HepG2 (cell line): ENCODE measurements at regions not wholly inside any gene's neighbourhood (a gene's known extent, or its start where the extent isn't known, plus 50 kb on each side); places are given as distances from the start of the nearest gene placed in this dataset.

ENCODE experiments used
- ATAC-seq: fragments of 200-7000 bp; cut with Tn5 transposase; 3 replicates; pipeline ENCODE4 v1.9.1; 2020; ENCODE audit warnings: mild to moderate bottlenecking, moderate library complexity
- BruUV-seq: library from RNA; stranded (reverse); fragments of 400-500 nt; replicated peaks from 2 replicates; lab custom pipeline; 2021; lab: Mats Ljungman, UMichigan
- CTCF ChIA-PET: fragments of 300-600 bp; formaldehyde crosslinking; extraction: SDS; loops from one replicate; lab custom pipeline; 2021; ENCODE audit warnings: low total read pairs, inconsistent platforms, low intra/inter-chr PET ratio; lab: Yijun Ruan, JAX
- POLR2A ChIA-PET: fragments of 350-600 bp; sonication (Branson Sonifier 250); formaldehyde crosslinking; loops from one replicate; lab custom pipeline; 2020; ENCODE audit warnings: antibody characterized with exemption, inconsistent platforms; lab: Yijun Ruan, JAX
- DNase-seq: peaks from one replicate; pipeline ENCODE4 v3.0.0-alpha.2; 2015; ENCODE audit warnings: low spot score
- FAIRE-seq: peaks from 3 replicates; lab custom pipeline; 2011; peaks lifted over from hg19 to GRCh38; lab: Jason Lieb, UNC
- H2AFZ ChIP-seq: one replicate; pipeline ENCODE4 v1.6.1; 2011; ENCODE audit warnings: low read length, inconsistent platforms
- H3K27ac ChIP-seq: fragments of 300-600 bp; 3 replicates; pipeline ENCODE4 v1.8.0; 2011; ENCODE audit warnings: mixed run types, mild to moderate bottlenecking, mixed read lengths, low read length, inconsistent platforms; ENCODE audit not compliant: insufficient read depth; ENCODE audit errors: extremely low read length
- H3K27me3 ChIP-seq, 2 experiments: fragments of 200-600 bp in 1 of 2; 2 replicates in 1 of 2; 3 replicates in 1 of 2; pipeline versions ENCODE4 v1.6.0 to v1.8.0; 2011; ENCODE audit warnings: low read length in 2 of 2, mild to moderate bottlenecking in 2 of 2, moderate library complexity in 2 of 2, inconsistent platforms in 1 of 2; ENCODE audit not compliant: insufficient read depth in 2 of 2, control insufficient read depth in 1 of 2
- H3K36me3 ChIP-seq, 2 experiments: fragments of 200-600 bp in 1 of 2; replicated peaks in 1 of 2; 2 replicates in 1 of 2; 3 replicates in 1 of 2; pipeline versions ENCODE4 v1.5.1 to v1.8.0; 2011; ENCODE audit warnings: low read length in 2 of 2, inconsistent platforms in 1 of 2; ENCODE audit not compliant: insufficient read depth in 2 of 2, control insufficient read depth in 1 of 2
- H3K4me1 ChIP-seq: 2 replicates; pipeline ENCODE4 v1.5.1; 2012; ENCODE audit warnings: low read length, inconsistent platforms; ENCODE audit not compliant: insufficient read depth
- H3K4me2 ChIP-seq: 2 replicates; pipeline ENCODE4 v1.6.0; 2011; ENCODE audit warnings: low read depth, low read length, inconsistent platforms
- H3K4me3 ChIP-seq, 3 experiments: fragments of 200-600 bp in 1 of 3; sonication (generic), shearing (Covaris generic) in 1 of 3; replicated peaks in 1 of 3; 2 replicates each; pipeline ENCODE4 v1.5.1; 2011 to 2016; ENCODE audit warnings: low read length in 3 of 3, inconsistent platforms in 2 of 3, low read depth in 2 of 3, mild to moderate bottlenecking in 2 of 3, control low read depth in 1 of 3, mixed read lengths in 1 of 3; ENCODE audit not compliant: insufficient read depth in 1 of 3
- H3K79me2 ChIP-seq: one replicate; pipeline ENCODE4 v1.6.1; 2011; ENCODE audit warnings: low read length, inconsistent platforms; ENCODE audit not compliant: insufficient read depth
- H3K9ac ChIP-seq: 2 replicates; pipeline ENCODE4 v1.6.0; 2011; ENCODE audit warnings: mild to moderate bottlenecking, low read depth, low read length, inconsistent platforms; ENCODE audit not compliant: insufficient read depth
- H3K9me3 ChIP-seq: 2 replicates; pipeline ENCODE4 v1.5.1; 2012; ENCODE audit warnings: mild to moderate bottlenecking, low read length
- H4K20me1 ChIP-seq: 2 replicates; pipeline ENCODE4 v1.6.0; 2011; ENCODE audit warnings: inconsistent platforms, mild to moderate bottlenecking, low read length, moderate library complexity; ENCODE audit not compliant: insufficient read depth
- ATAD3A ChIP-seq: sonication (generic); formaldehyde crosslinking; IDR thresholded peaks from 2 replicates; pipeline ENCODE4 v1.4.0; 2020; ENCODE audit warnings: missing genetic modification reagents
- GATAD1 ChIP-seq: IDR thresholded peaks from 2 replicates; pipeline ENCODE4 v1.6.1; 2016; ENCODE audit warnings: missing genetic modification reagents, missing compliant biosample characterization
- HDAC2 ChIP-seq: sonication (generic); formaldehyde crosslinking; IDR thresholded peaks from 2 replicates; pipeline ENCODE4 v1.4.0; 2020; ENCODE audit warnings: missing genetic modification reagents
- MIER2 ChIP-seq: IDR thresholded peaks from 2 replicates; pipeline ENCODE4 v1.6.1; 2016; ENCODE audit warnings: missing biosample characterization, missing genetic modification reagents
- NFE2L1 ChIP-seq: sonication (generic); formaldehyde crosslinking; IDR thresholded peaks from 2 replicates; pipeline ENCODE4 v1.4.0; 2020; ENCODE audit warnings: missing genetic modification reagents, mild to moderate bottlenecking, borderline replicate concordance
- NR3C1 ChIP-seq: sonication (generic); formaldehyde crosslinking; IDR thresholded peaks from 2 replicates; pipeline ENCODE4 v1.4.0; 2020; ENCODE audit warnings: missing genetic modification reagents
- PRDM4 ChIP-seq: sonication (generic); formaldehyde crosslinking; IDR thresholded peaks from 2 replicates; pipeline ENCODE4 v1.9.0; 2021; ENCODE audit warnings: missing genetic modification reagents, borderline replicate concordance
- ZBTB42 ChIP-seq: sonication (generic); formaldehyde crosslinking; IDR thresholded peaks from 2 replicates; pipeline ENCODE4 v1.5.0; 2020; ENCODE audit warnings: mild to moderate bottlenecking, missing genetic modification reagents
- ZBTB7B ChIP-seq: sonication (generic); formaldehyde crosslinking; IDR thresholded peaks from 2 replicates; pipeline ENCODE4 v1.4.0; 2020; ENCODE audit warnings: missing genetic modification reagents
- ZKSCAN8 ChIP-seq: IDR thresholded peaks from 2 replicates; pipeline ENCODE4 v1.6.1; 2016; ENCODE audit warnings: borderline replicate concordance, missing genetic modification reagents, missing compliant biosample characterization
- ZNF333 ChIP-seq: sonication (generic); formaldehyde crosslinking; IDR thresholded peaks from 2 replicates; pipeline ENCODE4 v1.4.0; 2020; ENCODE audit warnings: mild to moderate bottlenecking, missing genetic modification reagents, borderline replicate concordance
- ZNF33A ChIP-seq: sonication (generic); formaldehyde crosslinking; IDR thresholded peaks from 2 replicates; pipeline ENCODE4 v1.5.1; 2020; ENCODE audit warnings: missing genetic modification reagents, mild to moderate bottlenecking, moderate library complexity, borderline replicate concordance
- ZNF678 ChIP-seq: sonication (generic); formaldehyde crosslinking; IDR thresholded peaks from 2 replicates; pipeline ENCODE4 v1.4.0; 2020; ENCODE audit warnings: mild to moderate bottlenecking, missing genetic modification reagents
- ZNF768 ChIP-seq: sonication (generic); formaldehyde crosslinking; IDR thresholded peaks from 2 replicates; pipeline ENCODE4 v1.4.0; 2020; ENCODE audit warnings: missing genetic modification reagents
- WGBS: methylation state at CpG from one replicate; pipeline ENCODE4 v1.1.6; 2017; ENCODE audit warnings: low lambda C conversion rate; 5-methylcytosine and 5-hydroxymethylcytosine counted together
- in situ Hi-C: cut with HindIII; loops from 2 replicates; pipeline ENCODE4 v1.10.0; 2017; ENCODE audit warnings: low pct_unique_long_range_greater_than_20kb; ENCODE audit not compliant: extremely low pct_ligation_motif_present
- intact Hi-C: fragments of 100-400 bp; cut with micrococcal nuclease; formaldehyde crosslinking; loops from one replicate; pipeline ENCODE4 v1.10.0; 2022; ENCODE audit not compliant: unreplicated experiment

DNA sequence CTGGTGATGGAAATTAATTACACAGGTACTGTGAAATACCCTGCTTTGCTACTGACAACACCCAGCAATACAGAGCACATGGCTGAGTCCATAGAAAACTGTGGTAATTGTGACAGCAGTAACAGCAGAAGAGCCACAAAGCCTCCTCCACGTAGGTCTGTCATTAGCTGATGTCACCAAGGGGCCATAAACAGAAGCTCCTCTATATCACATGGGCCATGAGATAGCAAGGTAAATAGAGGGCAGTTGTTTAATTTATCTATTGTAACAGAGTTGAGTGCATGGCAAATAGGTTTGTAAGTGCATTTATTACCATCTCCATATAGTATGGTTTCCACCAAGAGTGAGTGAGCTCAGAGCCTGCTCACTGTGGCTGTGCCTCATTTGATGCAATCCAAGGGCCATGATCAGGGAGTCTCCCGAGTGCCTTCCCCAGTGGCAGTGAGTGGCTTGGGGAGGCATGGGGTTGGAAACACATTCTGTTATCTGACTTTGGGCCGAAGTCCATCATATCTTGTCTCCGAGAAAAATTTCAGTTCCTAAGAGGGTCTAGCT is 281.2 kb downstream of the SKAP2 start:
- no peaks in the 10 kb centered on the region for H4K20me1 ChIP-seq
- DNase-seq (no peak), ATAC-seq (no peak), FAIRE-seq (no peak)
- H3K4me3 ChIP-seq: no peak overlapping the region
- WGBS: 22% methylated on average over 4 of the region's 4 CpGs
- no peak for TF ChIP-seq GATAD1 (CRISPR knock-in tag)
- TF ChIP-seq PRDM4 (CRISPR knock-in tag): no peak
- TF ChIP-seq ZBTB7B (CRISPR knock-in tag): no peak
- TF ChIP-seq HDAC2 (CRISPR knock-in tag): no peak
- TF ChIP-seq ZNF333: no peak
- TF ChIP-seq NFE2L1 (CRISPR knock-in tag): no peak
- TF ChIP-seq NR3C1 (CRISPR knock-in tag): no peak
- no peak for TF ChIP-seq ZNF33A (CRISPR knock-in tag)
- TF ChIP-seq ATAD3A: no peak
- TF ChIP-seq ZNF768: no peak
- no peak for TF ChIP-seq ZKSCAN8
- TF ChIP-seq ZBTB42 (CRISPR knock-in tag): no peak
- no peak for TF ChIP-seq ZNF678 (CRISPR knock-in tag)
- TF ChIP-seq MIER2: no peak
- no peak overlapping the region for H3K27ac ChIP-seq
- CTCF ChIA-PET: no interaction called here
- no peak overlapping the region for H3K4me2 ChIP-seq
- no peaks in the 10 kb centered on the region for H3K9me3 ChIP-seq
- H3K4me1 ChIP-seq: no peaks in the 10 kb centered on the region
- peaks cover 0 to 49% of the 10 kb centered on the region in 2 experiments; a peak in 4 of 5 replicates for H3K27me3 ChIP-seq
- in situ Hi-C loops: no loop called here
- POLR2A ChIA-PET: no interaction called here
- intact Hi-C loops: no loop called here
- BruUV-seq: no TSS peak
- H3K9ac ChIP-seq: no peak overlapping the region
- no peaks in the 10 kb centered on the region for H3K79me2 ChIP-seq
- no peaks in the 10 kb centered on the region for H3K36me3 ChIP-seq
- no peak overlapping the region for H2AFZ ChIP-seq
